Natural killer cell (primary cell): ENCODE measurements at regions not wholly inside any gene's neighbourhood (a gene's known extent, or its start where the extent isn't known, plus 50 kb on each side); places are given as distances from the start of the nearest gene placed in this dataset.

ENCODE experiments used
- ATAC-seq, 3 donors: fragments of 150-1000 bp in 2 of 3; fragments of 200-7000 bp in 1 of 3; cut with Tn5 transposase; 1 replicate in 1 of 3; 2 replicates in 2 of 3; pipeline ENCODE4 v1.10.0; 2021; ENCODE audit warnings: mild to moderate bottlenecking in 2 of 3, moderate library complexity in 2 of 3
- DNase-seq, 2 donors: peaks; one replicate each; pipeline versions ENCODE4 v3.0.0 to v3.0.0-alpha.2; 2013 to 2021; ENCODE audit warnings: mixed read lengths in 1 of 2
- H3K27ac ChIP-seq: one replicate; pipeline ENCODE4 v1.5.1; 2013; ENCODE audit warnings: mild to moderate bottlenecking, low read length
- H3K27me3 ChIP-seq: one replicate; pipeline ENCODE4 v1.6.1; 2013; ENCODE audit warnings: low read length; ENCODE audit not compliant: control insufficient read depth, insufficient read depth
- H3K36me3 ChIP-seq: one replicate; pipeline ENCODE4 v1.6.1; 2013; ENCODE audit warnings: low read length; ENCODE audit not compliant: control insufficient read depth, insufficient read depth
- H3K4me1 ChIP-seq: one replicate; pipeline ENCODE4 v1.6.1; 2013; ENCODE audit warnings: low read length; ENCODE audit not compliant: control insufficient read depth, insufficient read depth
- H3K4me3 ChIP-seq: one replicate; pipeline ENCODE4 v1.5.1; 2013; ENCODE audit warnings: low read length
- H3K9me3 ChIP-seq: one replicate; pipeline ENCODE4 v1.6.1; 2013; ENCODE audit warnings: low read length; ENCODE audit not compliant: control insufficient read depth, insufficient read depth
- H3K27ac Mint-ChIP-seq, 2 donors: one replicate each; pipeline ENCODE4 v1.8.0; 2022; ENCODE audit warnings: mild to moderate bottlenecking in 2 of 2, mixed read lengths in 2 of 2, moderate library complexity in 1 of 2
- H3K27me3 Mint-ChIP-seq, 2 donors: one replicate each; pipeline ENCODE4 v1.8.0; 2022; ENCODE audit warnings: low read depth in 2 of 2, mixed read lengths in 2 of 2
- H3K36me3 Mint-ChIP-seq: one replicate; pipeline ENCODE4 v1.8.0; 2022; ENCODE audit warnings: mixed read lengths
- H3K4me1 Mint-ChIP-seq, 2 donors: one replicate each; pipeline ENCODE4 v1.8.0; 2022; ENCODE audit warnings: mixed read lengths in 2 of 2
- H3K4me3 Mint-ChIP-seq: one replicate; pipeline ENCODE4 v1.8.0; 2022; ENCODE audit warnings: mild to moderate bottlenecking, moderate library complexity, mixed read lengths
- H3K9me3 Mint-ChIP-seq, 2 donors: one replicate each; pipeline ENCODE4 v1.8.0; 2022; ENCODE audit warnings: mixed read lengths in 2 of 2
- WGBS: methylation state at CpG from one replicate; pipeline ENCODE4 v1.1.7; 2013; ENCODE audit warnings: missing lambda C conversion rate; ENCODE audit not compliant: insufficient coverage; 5-methylcytosine and 5-hydroxymethylcytosine counted together
- intact Hi-C: fragments of 100-400 bp; cut with micrococcal nuclease; formaldehyde crosslinking; loops from one replicate; pipeline ENCODE4 v1.14.2; 2022
- TF ChIP-seq, protein P1 (sequence below): fragments of 200-600 bp; IDR thresholded peaks from one replicate; pipeline ENCODE4 v1.8.0; 2022; ENCODE audit warnings: antibody characterized with exemption

DNA sequence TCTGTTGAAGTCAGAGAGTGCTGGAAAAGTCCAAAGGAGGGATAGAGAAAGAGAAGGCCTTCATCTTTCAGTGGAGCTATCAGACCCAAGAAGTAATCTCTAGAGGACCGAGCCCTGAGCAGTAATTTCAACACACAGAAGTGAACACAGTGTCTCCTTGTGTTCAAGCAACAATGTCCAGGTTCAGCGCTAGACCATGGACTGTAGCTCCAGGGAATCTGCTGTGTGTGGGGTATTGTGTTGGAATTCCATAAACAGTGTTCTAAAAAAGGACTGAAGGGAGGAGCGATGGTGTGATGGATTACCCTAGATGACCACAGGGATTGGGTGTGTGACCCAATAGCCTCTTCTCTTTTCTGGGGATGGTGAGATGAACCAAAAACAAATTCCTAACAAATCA lies 165.9 kb downstream of the BLID start:
- H3K9me3 ChIP-seq: no peaks in the 10 kb centered on the region
- TF ChIP-seq, protein P1, sequence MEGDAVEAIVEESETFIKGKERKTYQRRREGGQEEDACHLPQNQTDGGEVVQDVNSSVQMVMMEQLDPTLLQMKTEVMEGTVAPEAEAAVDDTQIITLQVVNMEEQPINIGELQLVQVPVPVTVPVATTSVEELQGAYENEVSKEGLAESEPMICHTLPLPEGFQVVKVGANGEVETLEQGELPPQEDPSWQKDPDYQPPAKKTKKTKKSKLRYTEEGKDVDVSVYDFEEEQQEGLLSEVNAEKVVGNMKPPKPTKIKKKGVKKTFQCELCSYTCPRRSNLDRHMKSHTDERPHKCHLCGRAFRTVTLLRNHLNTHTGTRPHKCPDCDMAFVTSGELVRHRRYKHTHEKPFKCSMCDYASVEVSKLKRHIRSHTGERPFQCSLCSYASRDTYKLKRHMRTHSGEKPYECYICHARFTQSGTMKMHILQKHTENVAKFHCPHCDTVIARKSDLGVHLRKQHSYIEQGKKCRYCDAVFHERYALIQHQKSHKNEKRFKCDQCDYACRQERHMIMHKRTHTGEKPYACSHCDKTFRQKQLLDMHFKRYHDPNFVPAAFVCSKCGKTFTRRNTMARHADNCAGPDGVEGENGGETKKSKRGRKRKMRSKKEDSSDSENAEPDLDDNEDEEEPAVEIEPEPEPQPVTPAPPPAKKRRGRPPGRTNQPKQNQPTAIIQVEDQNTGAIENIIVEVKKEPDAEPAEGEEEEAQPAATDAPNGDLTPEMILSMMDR: no peak
- H3K4me3 ChIP-seq: no peak overlapping the region
- H3K4me3 Mint-ChIP-seq: no peak overlapping the region
- H3K9me3 Mint-ChIP-seq: peaks cover 0 to 2% of the 10 kb centered on the region in 2 donors
- H3K4me1 ChIP-seq: no peaks in the 10 kb centered on the region
- WGBS: 96% methylated on average over 3 of the region's 3 CpGs
- no peaks in the 10 kb centered on the region for H3K36me3 ChIP-seq
- intact Hi-C loops: no loop called here
- no peak for ATAC-seq
- H3K27ac ChIP-seq: no peak overlapping the region
- H3K4me1 Mint-ChIP-seq: no peaks in the 10 kb centered on the region
- no peaks in the 10 kb centered on the region for H3K36me3 Mint-ChIP-seq
- no peak overlapping the region for H3K27ac Mint-ChIP-seq
- DNase-seq: no peak
- peaks cover 0 to 9% of the 10 kb centered on the region in 2 donors for H3K27me3 Mint-ChIP-seq
- no peaks in the 10 kb centered on the region for H3K27me3 ChIP-seq

DNA sequence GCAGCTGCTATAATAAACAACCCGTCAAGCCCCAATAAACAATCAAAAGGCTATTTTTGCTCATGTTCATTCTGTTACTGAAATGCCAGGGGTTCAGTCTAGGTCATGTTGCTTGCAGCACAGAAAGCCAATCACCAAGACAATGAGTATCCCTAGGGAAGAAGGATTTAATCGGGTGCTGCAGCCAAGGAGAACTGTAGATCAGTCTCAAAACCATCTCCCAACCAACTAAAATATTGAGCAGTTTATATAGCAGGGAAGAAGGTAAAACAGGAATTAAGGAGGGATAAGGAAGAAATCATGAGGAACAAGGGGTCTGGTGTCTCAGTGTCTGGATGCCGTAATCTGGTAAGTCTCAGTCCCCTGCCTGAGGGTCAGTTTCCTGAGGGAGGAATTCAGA lies 169.5 kb downstream of the BLID start:
- Mint-ChIP-seq H3K27me3 (peaks cover 0 to 4% of the 10 kb centered on the region in 2 donors), H3K27ac (no peak overlapping the region), H3K36me3 (no peaks in the 10 kb centered on the region), H3K4me3 (no peak overlapping the region), H3K9me3 (peaks cover 0 to 2% of the 10 kb centered on the region in 2 donors), H3K4me1 (no peaks in the 10 kb centered on the region)
- 97% methylated on average over 2 of the region's 3 CpGs for WGBS
- DNase-seq (no peak), ATAC-seq (no peak)
- TF ChIP-seq, protein P1: no peak
- Histone ChIP-seq H3K9me3 (no peaks in the 10 kb centered on the region), H3K27me3 (no peaks in the 10 kb centered on the region), H3K27ac (no peak overlapping the region), H3K4me1 (no peaks in the 10 kb centered on the region), H3K4me3 (no peak overlapping the region), H3K36me3 (no peaks in the 10 kb centered on the region)
- intact Hi-C loops: no loop called here

DNA sequence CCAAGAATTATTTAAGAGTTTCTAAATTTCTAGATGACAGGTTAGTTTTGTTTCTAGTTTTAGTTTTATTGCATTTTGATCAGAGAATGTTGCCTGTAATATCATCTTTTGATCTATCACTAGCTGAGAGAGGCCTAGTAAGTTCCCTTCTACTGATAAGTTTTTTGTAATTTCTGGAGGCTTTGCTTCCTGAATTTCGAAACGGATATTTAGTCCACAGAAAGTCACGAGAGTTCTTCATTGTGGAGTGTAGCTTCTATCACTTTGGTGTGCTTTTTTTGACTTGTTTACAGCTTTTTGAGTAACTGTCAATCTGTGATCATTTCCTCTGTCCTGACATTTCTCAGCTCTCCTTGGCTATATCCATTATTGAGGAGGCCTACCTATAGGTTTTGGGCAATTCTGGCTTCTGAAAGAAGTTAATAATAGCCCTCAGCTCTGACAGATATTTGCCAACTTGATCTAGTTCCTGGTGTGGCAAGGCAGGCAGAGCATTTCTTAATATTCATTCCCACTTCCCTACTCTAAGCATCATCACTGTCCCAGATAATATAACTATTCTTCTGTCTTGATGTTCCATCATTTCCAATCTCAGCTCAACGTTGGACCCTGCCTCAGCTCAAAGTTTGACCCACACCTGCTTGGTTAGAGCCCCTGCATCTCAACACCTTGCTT lies 171.3 kb downstream of the BLID start:
- no peaks in the 10 kb centered on the region for H3K36me3 ChIP-seq
- ATAC-seq (no peak), DNase-seq (no peak)
- Mint-ChIP-seq H3K27ac (no peak overlapping the region), H3K36me3 (no peaks in the 10 kb centered on the region), H3K27me3 (peaks cover 5 to 7% of the 10 kb centered on the region in 2 donors), H3K4me3 (no peak overlapping the region), H3K9me3 (peaks cover 0 to 2% of the 10 kb centered on the region in 2 donors), H3K4me1 (no peaks in the 10 kb centered on the region)
- no peaks in the 10 kb centered on the region for H3K27me3 ChIP-seq
- WGBS: 20% methylated on average over 4 of the region's 4 CpGs
- TF ChIP-seq, protein P1: no peak
- no peak overlapping the region for H3K4me3 ChIP-seq
- no peaks in the 10 kb centered on the region for H3K9me3 ChIP-seq
- no peaks in the 10 kb centered on the region for H3K4me1 ChIP-seq
- no peak overlapping the region for H3K27ac ChIP-seq
- intact Hi-C loops: no loop called here

DNA sequence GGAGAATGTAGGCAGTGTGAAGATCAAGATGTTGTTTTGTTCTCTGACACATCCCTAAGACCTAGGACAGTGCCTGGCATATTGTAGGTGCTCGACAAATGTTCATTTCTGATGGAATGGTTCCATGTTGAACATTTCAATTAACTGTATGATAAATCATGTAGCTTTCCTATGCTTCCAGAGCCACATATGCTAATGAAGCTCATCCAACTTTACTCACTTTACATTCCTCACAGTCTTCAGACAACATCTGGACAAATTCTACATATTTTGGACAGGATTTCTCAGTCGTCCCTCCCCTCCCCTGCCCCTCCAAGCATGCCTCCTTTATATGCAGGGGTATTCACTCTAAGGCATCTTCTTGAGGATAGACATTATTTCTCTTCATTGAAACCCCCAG lies 177.9 kb downstream of the BLID start:
- DNase-seq (no peak), ATAC-seq (no peak)
- TF ChIP-seq, protein P1: no peak
- peaks cover 5 to 18% of the 10 kb centered on the region in 2 donors for H3K27me3 Mint-ChIP-seq
- Histone ChIP-seq H3K4me1 (no peaks in the 10 kb centered on the region), H3K36me3 (no peaks in the 10 kb centered on the region), H3K9me3 (no peaks in the 10 kb centered on the region), H3K27ac (no peak overlapping the region), H3K4me3 (no peak overlapping the region), H3K27me3 (peaks cover 2% of the 10 kb centered on the region)
- no peaks in the 10 kb centered on the region for H3K9me3 Mint-ChIP-seq
- H3K27ac Mint-ChIP-seq: no peak overlapping the region
- intact Hi-C loops: no loop called here
- WGBS: 57% methylated on average over 1 of the region's 2 CpGs
- H3K4me3 Mint-ChIP-seq: no peak overlapping the region
- no peaks in the 10 kb centered on the region for H3K36me3 Mint-ChIP-seq
- H3K4me1 Mint-ChIP-seq: no peaks in the 10 kb centered on the region
